B cell (primary cell): ENCODE measurements at regions not wholly inside any gene's neighbourhood (a gene's known extent, or its start where the extent isn't known, plus 50 kb on each side); places are given as distances from the start of the nearest gene placed in this dataset.

Source experiments
- CTCF ChIP-seq: fragments of 200-600 bp; IDR thresholded peaks from one replicate; pipeline ENCODE4 v1.8.0; 2022; ENCODE audit warnings: antibody characterized with exemption, mild to moderate bottlenecking
- EZH2 ChIP-seq: IDR thresholded peaks from 2 replicates; pipeline ENCODE4 v1.6.1; 2012; ENCODE audit warnings: borderline replicate concordance, low read depth, mild to moderate bottlenecking, moderate library complexity, low read length; ENCODE audit not compliant: insufficient read depth, poor library complexity, severe bottlenecking

DNA sequence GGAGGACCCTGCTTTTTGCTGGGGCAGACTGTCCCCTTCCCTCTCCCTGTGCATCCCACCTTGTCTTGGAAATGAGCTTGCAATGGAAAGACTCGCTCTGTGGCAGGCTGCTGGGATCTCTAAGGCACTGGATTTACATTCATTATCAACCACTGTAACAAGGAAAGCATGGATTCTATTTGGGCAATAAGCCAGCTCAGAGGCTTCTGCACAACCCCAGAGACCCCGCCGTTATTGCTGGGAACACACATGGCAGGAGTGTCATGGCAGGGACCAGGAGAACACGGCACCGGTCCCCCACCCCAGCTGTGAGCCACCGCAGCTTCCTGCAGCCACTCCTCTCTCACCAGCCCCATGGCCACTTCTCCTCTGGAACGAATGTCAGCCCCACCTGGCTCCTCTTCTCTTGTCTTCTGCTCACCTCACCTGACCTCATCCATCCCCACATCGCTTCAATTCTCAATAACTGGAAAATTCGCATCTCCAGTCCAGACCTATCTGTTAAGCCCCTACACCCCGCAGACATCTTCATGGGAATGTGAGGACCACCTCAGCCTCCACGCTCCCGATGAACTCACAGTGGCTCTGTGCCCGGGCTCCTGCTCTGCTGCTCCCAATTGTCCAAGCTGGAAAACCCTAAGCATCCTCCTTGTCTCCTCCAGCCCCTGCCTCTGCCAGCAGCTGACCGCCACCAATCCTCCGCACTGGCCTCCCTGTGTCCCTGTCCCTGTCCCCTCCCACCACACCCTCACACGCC, 181.5 kb downstream of the USP12 start:
- TF ChIP-seq CTCF (no peak), EZH2 (no peak)
